ENCODE measurements at regions not wholly inside any gene's neighbourhood (a gene's known extent, or its start where the extent isn't known, plus 50 kb on each side); places are given as distances from the start of the nearest gene placed in this dataset.

DNA sequence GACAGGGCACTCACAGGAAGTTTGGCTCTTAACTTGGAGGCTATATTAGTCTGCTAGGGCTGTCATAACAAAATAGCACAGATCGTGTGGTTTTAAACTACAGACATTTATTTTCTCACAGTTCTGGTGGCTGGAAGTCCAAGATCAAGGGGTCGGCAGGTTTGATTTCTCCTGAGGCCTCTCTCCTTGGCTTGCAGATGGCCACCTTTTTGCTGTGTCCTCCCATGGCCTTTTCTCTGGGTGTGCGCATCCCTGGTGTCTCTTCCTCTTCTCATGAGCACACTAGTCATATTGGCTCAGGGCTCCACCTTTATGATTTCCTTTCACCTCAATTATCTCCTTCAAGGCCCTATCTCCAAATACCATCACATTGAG, 69.3 kb downstream of the FOXB1 start:
- TF ChIP-seq CTCF (IDR thresholded peaks at IDR 0.05; ENCODE audit: low read depth, low read length, missing input control) (no peak), REST (IDR thresholded peaks at IDR 0.05) (no peak), JUND (IDR thresholded peaks at IDR 0.05) (no peak), SP1 (IDR thresholded peaks at IDR 0.05) (no peak), ZBTB33 (IDR thresholded peaks at IDR 0.05) (no peak), ATF3 (IDR thresholded peaks at IDR 0.05) (no peak), TAF1 (conservative IDR thresholded peaks at IDR 0.05) (no peak), RAD21 (IDR thresholded peaks at IDR 0.05) (no peak)
